PC-9 (cell line): ENCODE measurements at regions not wholly inside any gene's neighbourhood (a gene's known extent, or its start where the extent isn't known, plus 50 kb on each side); places are given as distances from the start of the nearest gene placed in this dataset.
A peak's percentile ranks its signal among the peaks of the same experiment; 100 is the strongest.

Experiments
- BruUV-seq: library from RNA; stranded (reverse); fragments of 400-500 nt; replicated peaks from 2 replicates; lab custom pipeline; 2021; lab: Mats Ljungman, UMichigan
- CTCF ChIA-PET: fragments of 300-600 bp; sonication (Branson Sonifier 250); formaldehyde crosslinking; loops from one replicate; lab custom pipeline; 2022; ENCODE audit warnings: antibody characterized with exemption; lab: Charles Lee
- POLR2A ChIA-PET: fragments of 300-600 bp; sonication (Branson Sonifier 250); formaldehyde crosslinking; loops from one replicate; lab custom pipeline; 2022; ENCODE audit warnings: antibody characterized with exemption; ENCODE audit not compliant: unreplicated experiment; lab: Charles Lee
- DNase-seq, 2 experiments: peaks; one replicate each; pipeline versions ENCODE4 v3.0.0 to v3.0.0-alpha.2; 2015 to 2022; ENCODE audit warnings: mixed read lengths in 1 of 2
- H2AFZ ChIP-seq: fragments of 200-600 bp; sonication (generic); 2 replicates; pipeline ENCODE4 v1.8.1; 2017; ENCODE audit warnings: antibody characterized with exemption
- H3F3A ChIP-seq: fragments of 200-600 bp; sonication (generic); 2 replicates; pipeline ENCODE4 v1.8.1; 2017; ENCODE audit warnings: antibody characterized with exemption, mild to moderate bottlenecking, low read depth; ENCODE audit not compliant: insufficient read depth
- H3K27ac ChIP-seq: fragments of 200-600 bp; sonication (generic); 2 replicates; pipeline ENCODE4 v1.6.1; 2016; ENCODE audit warnings: mixed run types
- H3K27me3 ChIP-seq: fragments of 200-600 bp; sonication (generic); 2 replicates; pipeline ENCODE4 v1.6.1; 2016; ENCODE audit warnings: low read depth, mixed run types; ENCODE audit not compliant: insufficient read depth
- H3K36me3 ChIP-seq: fragments of 200-600 bp; sonication (generic); 2 replicates; pipeline ENCODE4 v1.6.1; 2016; ENCODE audit warnings: low read depth, mixed run types
- H3K4me1 ChIP-seq: fragments of 200-600 bp; sonication (generic); replicated peaks from 2 replicates; pipeline ENCODE4 v1.6.1; 2016; ENCODE audit warnings: mixed run types; ENCODE audit not compliant: insufficient read depth
- H3K4me2 ChIP-seq: fragments of 200-600 bp; sonication (generic); 2 replicates; pipeline ENCODE4 v1.6.1; 2017; ENCODE audit warnings: mixed run types
- H3K4me3 ChIP-seq: fragments of 200-600 bp; sonication (generic); 2 replicates; pipeline ENCODE4 v1.6.1; 2016; ENCODE audit warnings: mixed run types
- H3K79me2 ChIP-seq: fragments of 200-600 bp; sonication (generic); 2 replicates; pipeline ENCODE4 v1.6.1; 2017; ENCODE audit warnings: low read depth, mixed run types
- H3K9me2 ChIP-seq: fragments of 200-600 bp; sonication (generic); 2 replicates; pipeline ENCODE4 v1.8.1; 2017; ENCODE audit warnings: mild to moderate bottlenecking; ENCODE audit not compliant: insufficient read depth
- H3K9me3 ChIP-seq: fragments of 200-600 bp; sonication (generic); 2 replicates; pipeline ENCODE4 v1.8.1; 2016; ENCODE audit warnings: low read depth; ENCODE audit not compliant: insufficient read depth
- H4K20me1 ChIP-seq: fragments of 200-600 bp; sonication (generic); 2 replicates; pipeline ENCODE4 v1.8.1; 2017; ENCODE audit not compliant: insufficient read depth
- EZH2 ChIP-seq: fragments of 200-600 bp; sonication (generic); IDR thresholded peaks from 2 replicates; pipeline ENCODE4 v1.8.0; 2017; ENCODE audit warnings: antibody characterized with exemption, low read depth
- intact Hi-C: fragments of 100-400 bp; cut with micrococcal nuclease; formaldehyde crosslinking; loops from one replicate; pipeline ENCODE4 v1.10.0; 2022; ENCODE audit not compliant: unreplicated experiment
- TF ChIP-seq, protein P1 (sequence below): fragments of 200-600 bp; sonication (generic); conservative IDR thresholded peaks from 2 replicates; pipeline ENCODE4 v1.6.1; 2017; ENCODE audit warnings: mixed run types, antibody characterized with exemption, mild to moderate bottlenecking, moderate library complexity

GRCh38 chr6:120924214-120924613 is 410.1 kb downstream of the TBC1D32 start:
- no peaks in the 10 kb centered on the region for H3K9me2 ChIP-seq
- no peak overlapping the region for H3K4me3 ChIP-seq
- DNase-seq: no peak
- ChIA-PET POLR2A (no interaction called here), CTCF (no interaction called here)
- no peaks in the 10 kb centered on the region for H3K36me3 ChIP-seq
- no peak overlapping the region for H3K4me2 ChIP-seq
- BruUV-seq: no TSS peak
- TF ChIP-seq, protein P1, sequence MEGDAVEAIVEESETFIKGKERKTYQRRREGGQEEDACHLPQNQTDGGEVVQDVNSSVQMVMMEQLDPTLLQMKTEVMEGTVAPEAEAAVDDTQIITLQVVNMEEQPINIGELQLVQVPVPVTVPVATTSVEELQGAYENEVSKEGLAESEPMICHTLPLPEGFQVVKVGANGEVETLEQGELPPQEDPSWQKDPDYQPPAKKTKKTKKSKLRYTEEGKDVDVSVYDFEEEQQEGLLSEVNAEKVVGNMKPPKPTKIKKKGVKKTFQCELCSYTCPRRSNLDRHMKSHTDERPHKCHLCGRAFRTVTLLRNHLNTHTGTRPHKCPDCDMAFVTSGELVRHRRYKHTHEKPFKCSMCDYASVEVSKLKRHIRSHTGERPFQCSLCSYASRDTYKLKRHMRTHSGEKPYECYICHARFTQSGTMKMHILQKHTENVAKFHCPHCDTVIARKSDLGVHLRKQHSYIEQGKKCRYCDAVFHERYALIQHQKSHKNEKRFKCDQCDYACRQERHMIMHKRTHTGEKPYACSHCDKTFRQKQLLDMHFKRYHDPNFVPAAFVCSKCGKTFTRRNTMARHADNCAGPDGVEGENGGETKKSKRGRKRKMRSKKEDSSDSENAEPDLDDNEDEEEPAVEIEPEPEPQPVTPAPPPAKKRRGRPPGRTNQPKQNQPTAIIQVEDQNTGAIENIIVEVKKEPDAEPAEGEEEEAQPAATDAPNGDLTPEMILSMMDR: no peak
- no peak for TF ChIP-seq EZH2
- H3K9me3 ChIP-seq: no peaks in the 10 kb centered on the region
- H3K4me1 ChIP-seq: no peaks in the 10 kb centered on the region
- no peaks in the 10 kb centered on the region for H3F3A ChIP-seq
- H3K27ac ChIP-seq: no peak overlapping the region
- no peaks in the 10 kb centered on the region for H3K79me2 ChIP-seq
- H4K20me1 ChIP-seq: no peaks in the 10 kb centered on the region
- H2AFZ ChIP-seq: 0 out of 2 replicates have a peak overlapping the region, but pooled peaks have one; percentile 14
- no peaks in the 10 kb centered on the region for H3K27me3 ChIP-seq
- intact Hi-C loops: no loop called here

- Histone ChIP-seq H4K20me1 (no peaks in the 10 kb centered on the region), H3K9me2 (no peaks in the 10 kb centered on the region), H3F3A (no peaks in the 10 kb centered on the region), H3K9me3 (no peaks in the 10 kb centered on the region), H3K27me3 (no peaks in the 10 kb centered on the region), H3K4me1 (no peaks in the 10 kb centered on the region), H3K27ac (no peak overlapping the region), H2AFZ (peak overlapping the region; percentile 66; the same call in 1 of the 2 replicates), H3K79me2 (no peaks in the 10 kb centered on the region), H3K36me3 (no peaks in the 10 kb centered on the region), H3K4me3 (no peak overlapping the region), H3K4me2 (no peak overlapping the region)
- no peak for DNase-seq
- ChIA-PET POLR2A (no interaction called here), CTCF (no interaction called here)
- intact Hi-C loops: no loop called here
- TF ChIP-seq, protein P1: no peak
- BruUV-seq: no TSS peak
Measured at GRCh38 chr6:120918137-120918536, 416.1 kb downstream of the TBC1D32 start.

GRCh38 chr6:120916844-120917243 is 417.4 kb downstream of the TBC1D32 start:
- Histone ChIP-seq H3K27ac (no peak overlapping the region), H3K27me3 (no peaks in the 10 kb centered on the region), H4K20me1 (no peaks in the 10 kb centered on the region), H3K4me1 (no peaks in the 10 kb centered on the region), H2AFZ (peak overlapping the region; percentile 67; the same call in 1 of the 2 replicates), H3K4me3 (no peak overlapping the region), H3F3A (no peaks in the 10 kb centered on the region), H3K4me2 (no peak overlapping the region), H3K9me2 (no peaks in the 10 kb centered on the region), H3K36me3 (no peaks in the 10 kb centered on the region), H3K79me2 (no peaks in the 10 kb centered on the region), H3K9me3 (no peaks in the 10 kb centered on the region)
- ChIA-PET CTCF (no interaction called here), POLR2A (no interaction called here)
- BruUV-seq: no TSS peak
- TF ChIP-seq EZH2: no peak
- TF ChIP-seq, protein P1: no peak
- intact Hi-C loops: no loop called here
- DNase-seq: no peak
